NOMO-1 treated with DMSO at 0.1 percent for 48 hours (cell line): ENCODE measurements at regions not wholly inside any gene's neighbourhood (a gene's known extent, or its start where the extent isn't known, plus 50 kb on each side); places are given as distances from the start of the nearest gene placed in this dataset.
"Not testable (repeated sequence)": the region's sequence is repeated elsewhere in the genome, so short reads cannot be mapped to it uniquely, and the experiment has no call there.

Experiments
- DNase-seq: peaks from one replicate; lab custom pipeline; 2025; ENCODE audit not compliant: unreplicated experiment; lab: John Stamatoyannopoulos, UW

- peak; percentile 80 for DNase-seq
Measured at GRCh38 chr13:95388420-95389079, 87.3 kb upstream of the ABCC4 start.

- no peak for DNase-seq
Measured at GRCh38 chr13:95391362-95391761, 90.1 kb upstream of the ABCC4 start.

DNA sequence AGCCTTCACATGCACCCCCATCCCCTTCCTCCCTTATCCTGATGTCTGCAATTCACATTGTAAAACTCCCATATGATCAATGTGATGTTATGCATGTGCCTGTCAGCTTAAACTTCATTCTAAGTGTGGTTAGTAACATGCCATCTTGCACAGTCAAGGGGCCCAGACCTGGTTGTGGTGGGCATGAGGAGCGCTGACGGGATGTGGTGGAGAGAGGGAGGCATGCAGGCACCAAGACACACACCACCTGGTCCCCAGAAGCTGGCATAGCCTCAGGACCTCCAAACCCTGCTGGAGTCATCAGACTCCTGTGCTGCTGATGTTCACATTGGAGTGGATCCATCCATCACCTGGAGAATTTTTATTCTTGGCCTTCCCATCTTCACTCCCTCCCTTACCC, 90.5 kb upstream of the ABCC4 start:
- no peak for DNase-seq

GRCh38 chr13:95392597-95392996, 91.3 kb upstream of the ABCC4 start:
- DNase-seq, result no peak

DNA sequence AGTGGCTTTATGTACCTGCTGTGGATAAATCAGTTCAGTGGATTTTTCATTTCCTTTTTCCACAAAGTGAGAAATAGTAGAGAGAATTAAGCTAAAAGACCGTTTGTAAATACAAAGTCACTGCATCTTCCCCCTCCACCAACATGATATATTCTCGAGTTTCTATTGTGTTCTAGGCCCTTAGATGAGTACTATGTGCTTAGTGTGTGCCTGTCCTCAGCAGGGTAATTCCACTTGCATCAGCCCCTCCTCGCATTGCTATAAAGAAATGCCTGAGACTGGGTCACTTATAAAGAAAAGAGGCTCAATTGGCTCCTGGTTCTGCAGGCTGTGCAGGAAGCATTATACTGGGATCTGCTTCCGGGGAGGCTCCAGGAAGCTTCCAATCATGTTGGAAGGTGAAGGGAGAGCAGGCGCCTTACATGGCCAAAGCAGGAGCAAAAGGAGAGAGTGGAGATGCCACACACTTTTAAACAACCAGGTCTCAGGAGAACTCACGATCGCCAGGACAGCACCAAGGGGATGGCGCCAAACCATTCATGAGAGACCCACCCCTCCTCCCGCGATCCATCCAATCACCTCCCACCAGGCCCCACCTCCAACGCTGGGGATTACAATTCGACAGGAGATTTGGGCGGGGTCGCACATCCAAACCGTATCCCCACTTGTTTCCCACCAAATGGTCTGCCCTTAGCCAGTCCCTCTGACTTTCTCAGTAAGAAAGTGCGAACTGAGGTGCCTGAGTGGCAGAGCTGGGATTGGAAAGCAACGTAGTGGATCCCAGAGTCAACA, 102.3 kb upstream of the ABCC4 start:
- DNase-seq, result no peak

DNA sequence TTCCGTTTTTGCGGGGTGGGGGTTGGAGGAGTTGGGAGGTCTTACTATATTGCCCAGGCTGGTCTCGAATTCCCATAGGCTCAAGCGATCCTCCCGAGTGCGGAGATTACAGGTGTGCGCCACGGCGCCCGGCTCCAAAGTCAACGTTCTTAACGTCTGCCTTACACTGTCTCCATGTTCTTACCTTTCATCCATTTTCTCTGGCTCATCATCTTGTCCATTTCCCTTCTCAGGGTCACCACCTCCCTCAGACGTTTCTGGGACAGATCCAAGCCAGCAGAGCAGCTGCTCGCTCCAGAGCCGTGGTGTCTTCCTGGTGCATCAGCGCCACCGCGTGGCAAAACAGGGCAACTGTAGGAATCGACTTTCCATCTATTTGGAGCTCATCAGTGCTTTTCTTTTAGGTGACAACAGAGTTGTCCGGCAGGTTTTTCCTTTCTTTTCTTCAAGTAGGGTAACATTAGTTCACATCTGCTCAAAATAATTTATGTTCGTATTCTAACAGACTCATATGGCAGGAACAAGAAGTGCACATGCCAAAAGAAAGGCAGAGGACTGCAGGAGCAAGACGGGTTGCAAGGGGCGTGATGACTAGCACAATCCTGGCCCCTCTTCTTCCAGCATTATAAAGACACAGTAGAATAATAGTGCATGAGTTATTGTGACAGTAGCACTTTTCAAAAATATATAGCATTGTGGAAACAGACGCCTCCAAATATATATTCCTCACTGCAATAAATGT, 103.1 kb upstream of the ABCC4 start:
- DNase-seq, result peak; percentile 59

GRCh38 chr13:95406176-95406575, 104.9 kb upstream of the ABCC4 start:
- DNase-seq, result no peak

DNA sequence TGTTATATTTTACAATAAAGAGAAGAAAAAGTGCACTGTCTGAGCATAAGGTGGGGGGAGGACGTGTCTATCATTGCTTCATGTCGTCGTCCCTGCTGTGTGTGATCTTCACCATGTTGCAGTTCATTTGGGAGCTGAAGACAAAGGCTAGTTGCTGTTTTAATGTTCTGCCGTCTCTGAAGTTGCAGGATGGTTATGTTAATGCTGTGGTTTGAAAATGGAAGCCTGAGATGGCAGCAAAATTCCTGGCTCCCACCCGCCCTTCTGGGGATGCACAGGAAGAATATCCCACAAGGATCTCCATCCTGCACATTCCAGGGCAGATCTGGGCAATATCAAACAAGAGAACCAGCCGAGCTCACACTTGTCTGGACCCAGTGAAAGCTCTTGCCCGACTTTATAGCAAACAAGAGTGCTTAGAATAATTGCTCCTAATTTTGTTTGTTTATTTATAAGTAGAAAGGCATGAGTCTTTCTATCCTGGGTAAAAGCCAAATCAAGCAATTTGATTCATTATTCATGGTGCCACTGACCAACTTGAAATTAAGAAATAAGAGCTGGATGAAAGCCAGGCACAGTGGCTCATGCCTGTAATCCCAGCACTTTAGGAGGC, 110.3 kb upstream of the ABCC4 start:
- DNase-seq, result no peak

- no peak for DNase-seq
Measured at GRCh38 chr13:95418946-95419345, 117.7 kb upstream of the ABCC4 start.

GRCh38 chr13:95420501-95420900, 119.2 kb upstream of the ABCC4 start:
- peak; percentile 33 for DNase-seq

GRCh38 chr13:95426631-95427030, 125.4 kb upstream of the ABCC4 start:
- DNase-seq, result no peak

GRCh38 chr13:95430525-95430924, 122.0 kb upstream of the CLDN10 start:
- DNase-seq, result not testable (repeated sequence)

GRCh38 chr13:95432141-95432540, 120.4 kb upstream of the CLDN10 start:
- DNase-seq, result no peak

DNA sequence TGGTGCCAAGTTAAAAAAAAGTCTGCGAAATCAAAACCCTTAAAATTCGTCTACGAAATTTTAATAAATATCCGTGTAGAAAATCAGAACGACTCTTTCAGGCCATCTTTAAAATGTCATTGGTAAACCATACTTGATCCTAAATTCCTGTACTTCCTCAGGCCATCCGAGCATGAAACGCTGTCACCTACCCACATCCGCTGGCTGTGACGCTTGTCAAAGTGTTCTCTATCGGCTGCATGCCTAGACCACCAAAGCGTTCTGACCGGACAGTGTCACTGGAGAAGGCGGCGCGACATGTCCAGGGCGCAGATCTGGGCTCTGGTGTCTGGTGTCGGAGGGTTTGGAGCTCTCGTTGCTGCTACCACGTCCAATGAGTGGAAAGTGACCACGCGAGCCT, 119.0 kb upstream of the CLDN10 start:
- no peak for DNase-seq

GRCh38 chr13:95434111-95434510, 118.4 kb upstream of the CLDN10 start:
- no peak for DNase-seq

DNA sequence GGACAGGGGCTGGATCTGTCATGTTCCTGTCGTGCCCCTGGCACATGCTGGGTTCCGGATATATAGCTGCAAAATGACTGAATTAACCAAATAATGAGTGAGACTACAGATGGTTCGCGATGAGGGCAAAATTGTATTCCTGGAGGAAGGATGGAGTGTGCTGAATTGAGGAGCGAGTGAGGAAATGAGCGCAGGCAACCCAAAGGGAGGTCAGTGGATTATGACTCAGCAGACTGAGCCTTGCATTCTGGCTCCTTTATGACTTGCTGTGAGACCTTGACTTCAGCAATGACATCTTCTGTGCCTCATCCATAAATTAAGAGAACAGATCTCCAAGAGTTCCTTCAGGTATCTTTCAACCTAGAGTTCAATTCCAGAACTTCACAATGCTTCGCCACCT, 115.0 kb upstream of the CLDN10 start:
- no peak for DNase-seq

- DNase-seq, result no peak
Measured at GRCh38 chr13:95438297-95438696, 114.2 kb upstream of the CLDN10 start.

- DNase-seq, result no peak
Measured at GRCh38 chr13:95440441-95441088, 112.0 kb upstream of the CLDN10 start.

GRCh38 chr13:95441326-95441725, 111.2 kb upstream of the CLDN10 start:
- DNase-seq, result no peak

DNA sequence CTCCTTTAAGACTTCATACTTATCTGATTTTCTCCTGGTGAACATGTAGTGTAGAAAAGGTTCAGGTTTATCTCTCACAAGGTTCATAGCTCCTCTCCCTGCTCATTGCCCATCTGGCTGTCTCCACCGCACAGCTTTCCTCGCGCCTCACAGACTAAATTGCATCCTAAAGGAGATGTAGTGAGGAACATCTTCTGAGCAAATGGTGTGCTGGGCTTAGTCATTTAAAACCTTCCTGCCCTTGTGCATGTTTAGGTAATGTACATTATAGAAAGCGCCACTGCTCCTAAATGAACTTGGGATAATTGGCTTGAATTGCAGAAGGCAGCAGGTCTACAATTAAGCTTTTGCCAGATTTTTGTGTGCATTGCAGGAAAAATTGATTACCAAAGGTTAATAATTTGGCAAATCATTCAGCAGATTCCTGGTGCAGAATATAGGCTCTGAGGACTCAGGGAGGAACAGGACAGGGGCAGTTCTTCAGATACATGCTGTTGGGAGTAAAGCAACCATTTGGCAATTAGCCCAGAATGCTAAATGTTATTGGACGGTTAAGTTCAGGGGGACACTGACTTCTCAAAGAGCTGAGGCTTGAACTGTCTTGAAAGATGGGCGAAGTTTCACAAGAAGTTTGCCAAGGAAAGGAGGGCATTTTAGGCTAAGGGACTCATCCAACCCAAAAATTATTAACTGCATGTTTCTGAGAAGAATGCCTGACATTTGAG, 108.4 kb upstream of the CLDN10 start:
- DNase-seq, result no peak
